ENCODE measurements at regions not wholly inside any gene's neighbourhood (a gene's known extent, or its start where the extent isn't known, plus 50 kb on each side); places are given as distances from the start of the nearest gene placed in this dataset.

DNA sequence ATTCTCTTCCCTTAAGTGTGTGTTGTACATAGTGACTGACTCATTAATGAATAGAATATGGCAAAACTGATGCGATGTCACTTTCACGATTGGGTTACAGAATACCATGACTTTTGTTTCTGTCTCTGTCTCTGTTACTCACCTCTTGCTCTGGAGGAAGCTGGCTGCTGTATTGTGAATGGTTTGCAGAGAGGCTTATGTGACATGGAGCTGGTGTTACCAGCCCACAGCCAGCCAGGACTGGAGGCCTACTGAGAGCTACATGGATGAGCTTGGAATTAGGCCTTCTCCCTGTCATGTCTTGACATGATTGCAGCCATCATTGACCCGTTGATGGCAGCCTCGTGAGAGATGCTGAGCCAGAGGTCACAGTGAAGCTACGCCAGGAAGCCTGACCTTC is 161.9 kb downstream of the TAF11L14 start:
- Mint-ChIP-seq H3K4me3 (no peak overlapping the region), H3K9me3 (no peaks in the 10 kb centered on the region), H3K4me1 (peaks cover 0 to 3% of the 10 kb centered on the region in 2 experiments; a peak in 3 of 4 replicates), H3K27me3 (ENCODE audit: low read depth) (no peaks in the 10 kb centered on the region), H3K36me3 (ENCODE audit: insufficient read depth in 1 of 3, low read depth in 3 of 3) (no peaks in the 10 kb centered on the region), H3K27ac (no peak overlapping the region)
- H3K56ac ChIP-seq (ENCODE audit: insufficient read length, low read depth, low read length) = no peak overlapping the region
- H2BK12ac ChIP-seq (ENCODE audit: insufficient read length, low read depth, low read length) = no peak overlapping the region
- H2AK5ac ChIP-seq (ENCODE audit: insufficient read length, low read length) = no peak overlapping the region
- no peak overlapping the region for H3K9ac ChIP-seq (ENCODE audit: extremely low read depth, insufficient read length, low read length)
- H2AFZ ChIP-seq (ENCODE audit: low read length) = no peak overlapping the region
- H3K79me2 ChIP-seq (ENCODE audit: insufficient read depth, low read length) = no peaks in the 10 kb centered on the region
- H3K23me2 ChIP-seq (ENCODE audit: insufficient read length, low read depth, low read length, poor library complexity, severe bottlenecking) = no peaks in the 10 kb centered on the region
- H3K4me2 ChIP-seq (ENCODE audit: insufficient read depth, insufficient read length, low read length) = no peak overlapping the region
- H3K27ac ChIP-seq (ENCODE audit: insufficient read length, low read depth, low read length) = no peak overlapping the region
- DNase-seq = no peak
- no CpG with 5 or more reads among the region's 5 CpGs for WGBS (ENCODE audit: extremely low coverage, insufficient read length, low lambda C conversion rate)
- no peak overlapping the region for H4K5ac ChIP-seq (ENCODE audit: insufficient read length, low read depth, low read length)
- no peak overlapping the region for H3T11ph ChIP-seq (ENCODE audit: low read length)
- no peak overlapping the region for H4K8ac ChIP-seq (replicated peaks; ENCODE audit: insufficient read length, low read depth, low read length)
- H4K20me1 ChIP-seq (ENCODE audit: control insufficient read depth, insufficient read depth, insufficient read length) = no peaks in the 10 kb centered on the region
- no peak overlapping the region for H2BK15ac ChIP-seq (ENCODE audit: low read depth, low read length)
- no peak overlapping the region for H2BK5ac ChIP-seq (ENCODE audit: insufficient read length, low read length)
- H2BK120ac ChIP-seq (ENCODE audit: low read depth, low read length, poor library complexity, severe bottlenecking) = no peak overlapping the region
- H2BK20ac ChIP-seq (ENCODE audit: low read depth, low read length, poor library complexity, severe bottlenecking) = no peak overlapping the region
- no peak overlapping the region for H3K18ac ChIP-seq (ENCODE audit: insufficient read length, low read depth, low read length)
- no peak overlapping the region for H4K91ac ChIP-seq (ENCODE audit: insufficient read length, low read depth, low read length)
- H3K9me3 ChIP-seq (ENCODE audit: control insufficient read depth, low read depth, low read length) = no peaks in the 10 kb centered on the region
- TF ChIP-seq, protein P1, sequence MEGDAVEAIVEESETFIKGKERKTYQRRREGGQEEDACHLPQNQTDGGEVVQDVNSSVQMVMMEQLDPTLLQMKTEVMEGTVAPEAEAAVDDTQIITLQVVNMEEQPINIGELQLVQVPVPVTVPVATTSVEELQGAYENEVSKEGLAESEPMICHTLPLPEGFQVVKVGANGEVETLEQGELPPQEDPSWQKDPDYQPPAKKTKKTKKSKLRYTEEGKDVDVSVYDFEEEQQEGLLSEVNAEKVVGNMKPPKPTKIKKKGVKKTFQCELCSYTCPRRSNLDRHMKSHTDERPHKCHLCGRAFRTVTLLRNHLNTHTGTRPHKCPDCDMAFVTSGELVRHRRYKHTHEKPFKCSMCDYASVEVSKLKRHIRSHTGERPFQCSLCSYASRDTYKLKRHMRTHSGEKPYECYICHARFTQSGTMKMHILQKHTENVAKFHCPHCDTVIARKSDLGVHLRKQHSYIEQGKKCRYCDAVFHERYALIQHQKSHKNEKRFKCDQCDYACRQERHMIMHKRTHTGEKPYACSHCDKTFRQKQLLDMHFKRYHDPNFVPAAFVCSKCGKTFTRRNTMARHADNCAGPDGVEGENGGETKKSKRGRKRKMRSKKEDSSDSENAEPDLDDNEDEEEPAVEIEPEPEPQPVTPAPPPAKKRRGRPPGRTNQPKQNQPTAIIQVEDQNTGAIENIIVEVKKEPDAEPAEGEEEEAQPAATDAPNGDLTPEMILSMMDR (conservative IDR thresholded peaks at IDR 0.05) = no peak
- H3K4me1 ChIP-seq (ENCODE audit: insufficient read depth, low read length) = no peaks in the 10 kb centered on the region
- no peak overlapping the region for H3K14ac ChIP-seq (ENCODE audit: insufficient read depth, low read length)
- no peaks in the 10 kb centered on the region for H3K79me1 ChIP-seq (ENCODE audit: insufficient read depth, low read depth, low read length, poor library complexity, severe bottlenecking)
- H3K27me3 ChIP-seq (ENCODE audit: insufficient read depth, low read length) = no peaks in the 10 kb centered on the region
- no peak overlapping the region for H3K23ac ChIP-seq (ENCODE audit: insufficient read length, low read depth, low read length)
- H3K4ac ChIP-seq (ENCODE audit: low read depth, low read length) = no peak overlapping the region

Data from H9 (cell line).